A673 (cell line): ENCODE measurements at regions not wholly inside any gene's neighbourhood (a gene's known extent, or its start where the extent isn't known, plus 50 kb on each side); places are given as distances from the start of the nearest gene placed in this dataset.
"Not testable (repeated sequence)": the region's sequence is repeated elsewhere in the genome, so short reads cannot be mapped to it uniquely, and the experiment has no call there.

Experiments
- BruUV-seq: library from RNA; stranded (reverse); fragments of 400-500 nt; replicated peaks from 2 replicates; lab custom pipeline; 2021; lab: Mats Ljungman, UMichigan
- CTCF ChIA-PET: fragments of 300-600 bp; sonication (Branson Sonifier 250); formaldehyde crosslinking; loops from one replicate; lab custom pipeline; 2022; ENCODE audit warnings: antibody characterized with exemption; lab: Charles Lee
- POLR2A ChIA-PET: fragments of 300-600 bp; sonication (Branson Sonifier 250); formaldehyde crosslinking; loops from one replicate; lab custom pipeline; 2022; ENCODE audit warnings: antibody characterized with exemption; ENCODE audit not compliant: low non-redundant PET; lab: Charles Lee
- DNase-seq: peaks from one replicate; pipeline ENCODE4 v3.0.0-alpha.2; 2015; ENCODE audit warnings: low spot score
- H3K27ac ChIP-seq: fragments of 200-600 bp; sonication (generic); 2 replicates; pipeline ENCODE4 v1.5.1; 2016; ENCODE audit warnings: mixed run types, low read depth, mild to moderate bottlenecking, mixed read lengths, antibody characterized with exemption, low read length; ENCODE audit not compliant: poor library complexity, severe bottlenecking
- H3K27me3 ChIP-seq: fragments of 200-600 bp; sonication (generic); replicated peaks from 2 replicates; pipeline ENCODE4 v1.6.1; 2017; ENCODE audit warnings: mixed run types, low read depth, mild to moderate bottlenecking, mixed read lengths, antibody characterized with exemption, low read length; ENCODE audit not compliant: insufficient read depth, poor library complexity
- H3K36me3 ChIP-seq: fragments of 200-600 bp; sonication (generic); 2 replicates; pipeline ENCODE4 v1.6.1; 2016; ENCODE audit warnings: mixed run types, mild to moderate bottlenecking, mixed read lengths, antibody characterized with exemption, low read length; ENCODE audit not compliant: insufficient read depth, poor library complexity, severe bottlenecking
- H3K4me1 ChIP-seq: fragments of 200-600 bp; sonication (generic); 2 replicates; pipeline ENCODE4 v1.6.1; 2017; ENCODE audit warnings: mixed run types, mild to moderate bottlenecking, mixed read lengths, antibody characterized with exemption, low read length; ENCODE audit not compliant: insufficient read depth, poor library complexity, severe bottlenecking
- H3K4me3 ChIP-seq: fragments of 200-600 bp; sonication (generic); 2 replicates; pipeline ENCODE4 v1.5.1; 2016; ENCODE audit warnings: low read depth, mixed run types, mild to moderate bottlenecking, mixed read lengths, low read length; ENCODE audit not compliant: poor library complexity, severe bottlenecking
- H3K9me3 ChIP-seq: fragments of 200-600 bp; sonication (generic); 2 replicates; pipeline ENCODE4 v1.6.1; 2016; ENCODE audit warnings: mixed run types, low read depth, mild to moderate bottlenecking, mixed read lengths, antibody characterized with exemption, low read length; ENCODE audit not compliant: poor library complexity, severe bottlenecking
- EZH2 ChIP-seq: fragments of 200-600 bp; sonication (generic); IDR thresholded peaks from 2 replicates; pipeline ENCODE4 v1.6.1; 2017; ENCODE audit warnings: borderline replicate concordance, low read depth, mild to moderate bottlenecking, mixed read lengths, antibody characterized with exemption, low read length; ENCODE audit not compliant: poor library complexity, severe bottlenecking
- intact Hi-C: fragments of 100-400 bp; cut with micrococcal nuclease; formaldehyde crosslinking; loops from one replicate; pipeline ENCODE4 v1.10.0; 2022; ENCODE audit not compliant: unreplicated experiment
- TF ChIP-seq, protein P1 (sequence below): fragments of 300-800, 200-600 bp; sonication (generic); conservative IDR thresholded peaks from 2 replicates; pipeline ENCODE4 v1.5.1; 2017; ENCODE audit warnings: low read depth, mild to moderate bottlenecking, antibody characterized with exemption, low read length, moderate library complexity, mixed read lengths

DNA sequence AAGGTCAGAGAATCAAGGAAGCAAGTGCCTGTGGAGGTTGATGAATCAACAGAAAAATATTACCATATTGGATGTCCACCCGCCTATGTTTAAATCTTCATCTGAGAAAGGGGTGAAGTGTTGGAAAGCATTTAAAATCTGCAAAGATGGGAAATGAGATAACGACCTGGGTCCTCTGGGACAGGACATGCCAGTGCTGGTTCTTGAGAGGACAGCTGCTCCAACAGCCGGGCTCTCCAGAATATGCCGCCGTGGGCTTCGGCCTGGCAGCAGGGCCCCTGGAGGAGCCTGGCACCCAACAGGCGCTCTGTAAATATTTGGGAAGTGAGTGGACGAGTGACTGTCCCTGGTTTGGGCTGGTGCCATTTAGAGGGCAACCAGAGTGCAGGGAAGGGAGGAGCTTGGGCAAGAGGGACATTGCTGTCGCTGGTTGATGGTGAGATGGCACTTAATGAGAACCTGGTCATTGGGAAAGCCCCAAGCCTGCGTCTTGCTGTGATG, 129.9 kb downstream of the KCNA5 start:
- Histone ChIP-seq H3K4me3 (no peak overlapping the region), H3K27ac (no peak overlapping the region), H3K36me3 (no peaks in the 10 kb centered on the region), H3K27me3 (peaks cover 12% of the 10 kb centered on the region), H3K9me3 (no peaks in the 10 kb centered on the region), H3K4me1 (no peaks in the 10 kb centered on the region)
- CTCF ChIA-PET, result interaction anchor here (0.5 to 0.7 kb wide), 2 partner anchors 23 to 269 kb away, joined by 3 to 4 read pairs; no protein-coding TSS in a partner anchor
- BruUV-seq, result no TSS peak
- POLR2A ChIA-PET, result no interaction called here
- intact Hi-C loops, result loop anchor here (5.0 kb wide), 1 partner anchor 339 kb away; no protein-coding TSS in a partner anchor
- TF ChIP-seq, protein P1, sequence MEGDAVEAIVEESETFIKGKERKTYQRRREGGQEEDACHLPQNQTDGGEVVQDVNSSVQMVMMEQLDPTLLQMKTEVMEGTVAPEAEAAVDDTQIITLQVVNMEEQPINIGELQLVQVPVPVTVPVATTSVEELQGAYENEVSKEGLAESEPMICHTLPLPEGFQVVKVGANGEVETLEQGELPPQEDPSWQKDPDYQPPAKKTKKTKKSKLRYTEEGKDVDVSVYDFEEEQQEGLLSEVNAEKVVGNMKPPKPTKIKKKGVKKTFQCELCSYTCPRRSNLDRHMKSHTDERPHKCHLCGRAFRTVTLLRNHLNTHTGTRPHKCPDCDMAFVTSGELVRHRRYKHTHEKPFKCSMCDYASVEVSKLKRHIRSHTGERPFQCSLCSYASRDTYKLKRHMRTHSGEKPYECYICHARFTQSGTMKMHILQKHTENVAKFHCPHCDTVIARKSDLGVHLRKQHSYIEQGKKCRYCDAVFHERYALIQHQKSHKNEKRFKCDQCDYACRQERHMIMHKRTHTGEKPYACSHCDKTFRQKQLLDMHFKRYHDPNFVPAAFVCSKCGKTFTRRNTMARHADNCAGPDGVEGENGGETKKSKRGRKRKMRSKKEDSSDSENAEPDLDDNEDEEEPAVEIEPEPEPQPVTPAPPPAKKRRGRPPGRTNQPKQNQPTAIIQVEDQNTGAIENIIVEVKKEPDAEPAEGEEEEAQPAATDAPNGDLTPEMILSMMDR, result no peak
- TF ChIP-seq EZH2, result no peak
- DNase-seq, result no peak

DNA sequence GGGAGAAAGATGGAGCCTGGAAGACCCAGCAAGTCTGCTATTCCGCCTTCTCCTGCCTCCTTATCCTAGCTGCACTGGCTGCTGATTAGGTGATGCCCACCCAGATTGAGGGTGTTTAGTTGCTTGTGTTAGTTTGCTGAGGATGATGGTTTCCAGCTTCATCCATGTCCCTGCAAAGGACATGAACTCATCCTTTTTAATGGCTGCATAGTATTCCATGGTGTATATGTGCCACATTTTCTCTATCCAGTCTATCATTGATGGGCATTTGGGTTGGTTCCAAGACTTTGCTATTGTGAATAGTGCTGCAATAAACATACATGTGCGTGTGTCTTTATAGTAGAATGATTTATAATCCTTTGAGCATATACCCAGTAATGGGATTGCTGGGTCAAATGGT, 131.7 kb downstream of the KCNA5 start:
- H3K36me3 ChIP-seq, BruUV-seq, DNase-seq, intact Hi-C loops, CTCF ChIA-PET, H3K27me3 ChIP-seq, H3K27ac ChIP-seq, H3K9me3 ChIP-seq, POLR2A ChIA-PET, H3K4me1 ChIP-seq, H3K4me3 ChIP-seq: not testable (repeated sequence)

DNA sequence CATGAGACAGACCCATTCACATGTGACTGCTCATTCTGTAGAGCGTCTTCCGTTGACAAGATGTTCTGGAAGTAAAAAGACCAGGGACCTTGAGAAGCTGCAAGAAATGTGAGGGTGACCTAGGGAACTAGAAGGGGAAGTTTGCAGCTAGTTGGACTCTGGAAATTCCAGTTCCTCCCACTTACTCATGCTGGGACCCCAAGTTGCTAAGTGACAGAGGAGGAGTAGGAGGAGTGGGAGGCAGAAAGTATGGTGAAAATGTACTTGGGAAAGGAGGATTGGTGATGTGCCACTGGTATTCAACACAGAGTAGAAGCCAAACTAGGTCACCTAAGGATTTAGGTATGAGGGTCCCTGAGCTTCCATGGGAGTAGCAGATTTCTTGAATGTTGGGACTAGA, 132.4 kb downstream of the KCNA5 start:
- Histone ChIP-seq H3K36me3 (no peaks in the 10 kb centered on the region), H3K27me3 (peaks cover 6% of the 10 kb centered on the region), H3K27ac (no peak overlapping the region), H3K4me1 (no peaks in the 10 kb centered on the region), H3K9me3 (no peaks in the 10 kb centered on the region), H3K4me3 (no peak overlapping the region)
- intact Hi-C loops, result no loop called here
- no peak for DNase-seq
- BruUV-seq, result no TSS peak
- TF ChIP-seq, protein P1, result no peak
- no peak for TF ChIP-seq EZH2
- ChIA-PET POLR2A (no interaction called here), CTCF (no interaction called here)

DNA sequence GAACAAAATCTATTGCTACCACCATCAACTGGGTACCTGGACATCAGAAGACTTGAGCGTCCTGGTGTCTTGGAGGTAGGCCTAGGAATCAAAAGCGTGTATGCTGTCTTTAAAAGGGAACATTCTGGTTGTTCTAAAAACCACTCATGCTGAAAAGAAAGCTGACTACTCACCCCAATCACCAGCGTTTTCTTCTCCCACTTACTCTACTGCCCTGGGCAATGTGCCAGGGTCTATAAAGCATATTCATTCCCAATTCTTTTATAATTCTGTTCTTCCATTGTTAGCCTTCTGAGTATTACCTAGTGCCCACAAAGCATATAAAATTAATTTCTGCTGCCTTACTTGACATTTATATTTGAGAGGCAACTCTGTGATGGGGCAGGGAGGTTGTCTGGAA, 133.4 kb downstream of the KCNA5 start:
- H3K9me3 ChIP-seq, result no peaks in the 10 kb centered on the region
- intact Hi-C loops, result no loop called here
- BruUV-seq, result no TSS peak
- no peak for DNase-seq
- POLR2A ChIA-PET, result no interaction called here
- TF ChIP-seq, protein P1, result no peak
- no peak for TF ChIP-seq EZH2
- peaks cover 6% of the 10 kb centered on the region for H3K27me3 ChIP-seq
- CTCF ChIA-PET, result no interaction called here
- no peak overlapping the region for H3K4me3 ChIP-seq
- no peaks in the 10 kb centered on the region for H3K4me1 ChIP-seq
- H3K27ac ChIP-seq, result no peak overlapping the region
- H3K36me3 ChIP-seq, result no peaks in the 10 kb centered on the region
